CD4-positive, alpha-beta T cell treated with Interleukin-12 subunit alpha and Interleukin-12 subunit beta, for 1 hour (primary cell): ENCODE measurements at regions not wholly inside any gene's neighbourhood (a gene's known extent, or its start where the extent isn't known, plus 50 kb on each side); places are given as distances from the start of the nearest gene placed in this dataset.

Experiments
- DNase-seq: peaks from one replicate; pipeline ENCODE4 v3.0.0-alpha.2; 2020

DNA sequence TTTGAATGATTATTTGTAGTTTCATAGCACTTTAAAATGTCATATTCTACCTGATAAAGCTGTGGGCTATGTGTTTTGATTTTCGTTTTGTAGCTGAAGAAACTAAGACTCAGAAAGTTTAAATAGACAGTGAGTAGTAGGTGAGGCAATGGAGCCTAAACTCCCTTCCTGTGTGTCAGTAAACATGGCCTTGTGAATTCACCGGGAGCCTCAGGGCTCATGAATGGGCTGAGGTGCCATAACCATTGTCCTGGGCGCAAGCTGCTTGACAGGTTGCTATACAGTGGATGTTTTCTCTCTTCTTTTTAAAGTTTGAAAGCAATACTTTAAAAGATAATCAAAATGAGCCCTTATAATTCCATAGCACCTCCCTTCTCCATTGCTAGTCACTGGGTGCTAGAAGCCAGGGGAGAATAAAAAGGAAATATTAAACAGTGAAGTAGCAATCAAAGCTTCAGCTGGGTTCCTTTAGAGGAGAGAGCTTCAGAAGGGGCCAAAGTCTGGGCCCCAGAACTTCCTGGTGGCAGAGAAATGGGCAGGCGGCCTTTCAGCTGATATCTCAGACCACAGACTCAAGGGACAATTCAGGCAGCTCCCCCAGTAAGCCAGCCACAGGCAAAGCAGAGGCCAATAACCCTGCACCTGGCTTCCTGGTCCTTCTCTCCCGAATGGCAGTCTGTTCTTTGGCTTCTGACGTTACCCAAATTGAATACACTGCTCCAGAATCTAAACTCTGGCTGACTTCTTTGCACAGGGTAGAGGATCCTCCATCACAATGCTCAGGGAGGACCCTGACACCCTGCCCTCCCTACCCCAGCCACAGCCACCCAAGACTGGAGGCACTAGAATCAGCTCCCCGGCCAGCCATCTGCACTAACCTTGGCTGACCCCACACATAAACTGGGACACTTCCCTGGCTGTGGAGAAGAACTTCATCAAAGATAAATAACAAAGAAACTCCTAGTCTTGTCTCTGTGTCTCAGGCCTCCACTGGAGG lies 51.8 kb upstream of the NPAS2 start:
- no peak for DNase-seq
